ENCODE measurements at regions not wholly inside any gene's neighbourhood (a gene's known extent, or its start where the extent isn't known, plus 50 kb on each side); places are given as distances from the start of the nearest gene placed in this dataset.
"Not testable (repeated sequence)": the region's sequence is repeated elsewhere in the genome, so short reads cannot be mapped to it uniquely, and the experiment has no call there.

- DNase-seq (ENCODE audit: low read depth, low spot score), result no peak
- in situ Hi-C loops (cut with HindIII; ENCODE audit: low pct_unique_long_range_greater_than_20kb, low sequenced_read_pairs), result no loop called here
These were observed 95.3 kb upstream of the SNX9 start for GRCh38 chr6:157727629-157728182.

- in situ Hi-C loops (cut with HindIII; ENCODE audit: low pct_unique_long_range_greater_than_20kb, low sequenced_read_pairs), result no loop called here
- DNase-seq (ENCODE audit: low read depth, low spot score), result peak; percentile 34
These were observed 94.7 kb upstream of the SNX9 start for GRCh38 chr6:157728183-157728881.

GRCh38 chr6:157731221-157731620, 91.8 kb upstream of the SNX9 start:
- no peak for DNase-seq (ENCODE audit: low read depth, low spot score)
- in situ Hi-C loops (cut with HindIII; ENCODE audit: low pct_unique_long_range_greater_than_20kb, low sequenced_read_pairs), result no loop called here

- DNase-seq (ENCODE audit: low read depth, low spot score), result no peak
- in situ Hi-C loops (cut with HindIII; ENCODE audit: low pct_unique_long_range_greater_than_20kb, low sequenced_read_pairs), result no loop called here
These were observed 91.0 kb upstream of the SNX9 start for GRCh38 chr6:157732007-157732406.

GRCh38 chr6:157732416-157733161, 90.5 kb upstream of the SNX9 start:
- in situ Hi-C loops (cut with HindIII; ENCODE audit: low pct_unique_long_range_greater_than_20kb, low sequenced_read_pairs), result no loop called here
- no peak for DNase-seq (ENCODE audit: low read depth, low spot score)

GRCh38 chr6:157736555-157736954, 86.5 kb upstream of the SNX9 start:
- DNase-seq (ENCODE audit: low read depth, low spot score); in situ Hi-C loops (cut with HindIII; ENCODE audit: low pct_unique_long_range_greater_than_20kb, low sequenced_read_pairs): not testable (repeated sequence)

- in situ Hi-C loops (cut with HindIII; ENCODE audit: low pct_unique_long_range_greater_than_20kb, low sequenced_read_pairs), result no loop called here
- DNase-seq (ENCODE audit: low read depth, low spot score), result no peak
These were observed 81.6 kb upstream of the SNX9 start for GRCh38 chr6:157741321-157741947.

- in situ Hi-C loops (cut with HindIII; ENCODE audit: low pct_unique_long_range_greater_than_20kb, low sequenced_read_pairs), result no loop called here
- no peak for DNase-seq (ENCODE audit: low read depth, low spot score)
These were observed 81.0 kb upstream of the SNX9 start for GRCh38 chr6:157741948-157742556.

- in situ Hi-C loops (cut with HindIII; ENCODE audit: low pct_unique_long_range_greater_than_20kb, low sequenced_read_pairs), result no loop called here
- DNase-seq (ENCODE audit: low read depth, low spot score), result no peak
These were observed 78.9 kb upstream of the SNX9 start for GRCh38 chr6:157744102-157744601.

GRCh38 chr6:157746897-157747296, 76.1 kb upstream of the SNX9 start:
- in situ Hi-C loops (cut with HindIII; ENCODE audit: low pct_unique_long_range_greater_than_20kb, low sequenced_read_pairs), result no loop called here
- no peak for DNase-seq (ENCODE audit: low read depth, low spot score)

- no peak for DNase-seq (ENCODE audit: low read depth, low spot score)
- in situ Hi-C loops (cut with HindIII; ENCODE audit: low pct_unique_long_range_greater_than_20kb, low sequenced_read_pairs), result no loop called here
These were observed 75.7 kb upstream of the SNX9 start for GRCh38 chr6:157747370-157747769.

GRCh38 chr6:157748839-157749571, 74.0 kb upstream of the SNX9 start:
- DNase-seq (ENCODE audit: low read depth, low spot score), result no peak
- in situ Hi-C loops (cut with HindIII; ENCODE audit: low pct_unique_long_range_greater_than_20kb, low sequenced_read_pairs), result no loop called here

GRCh38 chr6:157750973-157751372, 72.1 kb upstream of the SNX9 start:
- in situ Hi-C loops (cut with HindIII; ENCODE audit: low pct_unique_long_range_greater_than_20kb, low sequenced_read_pairs); DNase-seq (ENCODE audit: low read depth, low spot score): not testable (repeated sequence)

- in situ Hi-C loops (cut with HindIII; ENCODE audit: low pct_unique_long_range_greater_than_20kb, low sequenced_read_pairs), result no loop called here
- no peak for DNase-seq (ENCODE audit: low read depth, low spot score)
These were observed 71.4 kb upstream of the SNX9 start for GRCh38 chr6:157751547-157752200.

GRCh38 chr6:157752879-157753278, 70.2 kb upstream of the SNX9 start:
- DNase-seq (ENCODE audit: low read depth, low spot score); in situ Hi-C loops (cut with HindIII; ENCODE audit: low pct_unique_long_range_greater_than_20kb, low sequenced_read_pairs): not testable (repeated sequence)

GRCh38 chr6:157753291-157753690, 69.8 kb upstream of the SNX9 start:
- in situ Hi-C loops (cut with HindIII; ENCODE audit: low pct_unique_long_range_greater_than_20kb, low sequenced_read_pairs), result no loop called here
- peak; percentile 81 for DNase-seq (ENCODE audit: low read depth, low spot score)

GRCh38 chr6:157753801-157754200, 69.2 kb upstream of the SNX9 start:
- in situ Hi-C loops (cut with HindIII; ENCODE audit: low pct_unique_long_range_greater_than_20kb, low sequenced_read_pairs); DNase-seq (ENCODE audit: low read depth, low spot score): not testable (repeated sequence)

Measured in SK-MEL-5 (cell line).